ENCODE measurements at regions not wholly inside any gene's neighbourhood (a gene's known extent, or its start where the extent isn't known, plus 50 kb on each side); places are given as distances from the start of the nearest gene placed in this dataset.
"Not testable (repeated sequence)": the region's sequence is repeated elsewhere in the genome, so short reads cannot be mapped to it uniquely, and the experiment has no call there.

DNA sequence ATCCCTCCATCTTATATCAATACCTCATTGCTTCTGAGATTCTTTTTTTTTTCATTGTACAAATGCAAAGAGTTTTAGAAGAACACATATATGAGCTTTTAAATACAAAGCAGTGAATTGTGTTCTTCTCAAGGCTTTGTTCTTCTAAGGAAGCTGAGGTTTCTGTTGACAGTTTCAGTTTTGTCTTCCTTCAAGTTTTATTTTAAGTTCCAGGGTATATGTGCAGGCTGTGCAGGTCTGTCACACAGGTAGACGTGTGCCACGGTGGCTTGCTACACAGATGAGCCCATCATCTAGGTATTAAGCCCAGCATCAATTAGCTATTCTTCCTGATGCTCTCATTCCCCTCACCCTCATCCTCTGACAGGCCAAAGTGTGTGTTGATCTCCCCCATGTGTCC is 201.2 kb upstream of the DIPK2B start:
- POLR2A ChIA-PET, result no interaction called here
- TF ChIP-seq, protein P1, sequence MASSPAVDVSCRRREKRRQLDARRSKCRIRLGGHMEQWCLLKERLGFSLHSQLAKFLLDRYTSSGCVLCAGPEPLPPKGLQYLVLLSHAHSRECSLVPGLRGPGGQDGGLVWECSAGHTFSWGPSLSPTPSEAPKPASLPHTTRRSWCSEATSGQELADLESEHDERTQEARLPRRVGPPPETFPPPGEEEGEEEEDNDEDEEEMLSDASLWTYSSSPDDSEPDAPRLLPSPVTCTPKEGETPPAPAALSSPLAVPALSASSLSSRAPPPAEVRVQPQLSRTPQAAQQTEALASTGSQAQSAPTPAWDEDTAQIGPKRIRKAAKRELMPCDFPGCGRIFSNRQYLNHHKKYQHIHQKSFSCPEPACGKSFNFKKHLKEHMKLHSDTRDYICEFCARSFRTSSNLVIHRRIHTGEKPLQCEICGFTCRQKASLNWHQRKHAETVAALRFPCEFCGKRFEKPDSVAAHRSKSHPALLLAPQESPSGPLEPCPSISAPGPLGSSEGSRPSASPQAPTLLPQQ (tag by site-specific recombination; IDR thresholded peaks at IDR 0.05), result no peak
- TF ChIP-seq SP2 (tag by site-specific recombination; IDR thresholded peaks at IDR 0.05) (no peak), ZNF426 (tag by site-specific recombination; IDR thresholded peaks at IDR 0.05) (no peak), ZNF112 (tag by site-specific recombination; IDR thresholded peaks at IDR 0.05) (no peak), ZBTB7A (tag by site-specific recombination; IDR thresholded peaks at IDR 0.05; ENCODE audit: low read depth) (no peak)
- Histone ChIP-seq H3K27ac (ENCODE audit: extremely low read depth, low read depth, low read length) (no peak overlapping the region), H3K4me3 (ENCODE audit: low read depth, low read length) (no peak overlapping the region), H3K36me3 (ENCODE audit: control insufficient read depth in 2 of 2, insufficient read depth in 1 of 2, low read length in 2 of 2) (no peaks in the 10 kb centered on the region), H3K4me1 (ENCODE audit: control insufficient read depth, insufficient read depth, low read length) (no peaks in the 10 kb centered on the region), H3K9me3 (ENCODE audit: control insufficient read depth, insufficient read depth, low read depth, low read length) (no peaks in the 10 kb centered on the region)
- CTCF ChIA-PET, result no interaction called here

DNA sequence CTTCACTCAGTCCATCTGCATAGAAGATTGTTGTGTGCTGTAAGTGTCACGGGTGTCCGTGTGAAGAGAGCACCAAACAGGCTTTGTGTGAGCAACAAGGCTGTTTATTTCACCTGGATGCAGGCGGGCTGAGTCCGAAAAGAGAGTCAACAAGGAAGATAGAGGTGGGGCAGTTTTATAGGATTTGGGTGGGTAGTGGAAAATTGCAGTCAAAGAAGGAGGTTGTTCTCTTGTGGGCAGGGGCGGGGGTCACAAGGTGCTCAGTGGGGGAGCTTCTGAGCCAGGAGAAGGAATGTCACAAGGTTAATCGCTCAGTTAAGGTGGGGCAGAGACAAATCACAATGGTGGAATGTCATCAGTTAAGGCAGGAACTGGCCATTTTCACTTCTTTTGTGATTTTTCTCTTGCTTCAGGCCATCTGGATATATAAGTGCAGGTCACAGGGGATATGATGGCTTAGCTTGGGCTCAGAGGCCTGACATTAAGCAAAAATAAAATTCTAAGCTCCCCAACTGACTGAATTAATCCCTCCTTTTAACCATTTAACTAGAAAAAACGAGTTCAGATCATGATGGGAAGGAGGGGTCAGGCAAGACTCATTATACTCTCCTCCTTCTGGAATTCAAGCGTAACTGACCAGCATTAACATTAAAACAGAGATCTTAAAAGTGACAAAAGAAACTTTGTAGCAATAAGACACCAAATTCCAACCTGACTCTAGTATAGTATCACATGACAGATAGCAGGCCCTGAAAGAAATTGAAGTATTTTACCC is 200.5 kb upstream of the DIPK2B start:
- H3K27ac ChIP-seq (ENCODE audit: extremely low read depth, low read depth, low read length); H3K4me3 ChIP-seq (ENCODE audit: low read depth, low read length); H3K9me3 ChIP-seq (ENCODE audit: control insufficient read depth, insufficient read depth, low read depth, low read length); H3K4me1 ChIP-seq (ENCODE audit: control insufficient read depth, insufficient read depth, low read length); H3K36me3 ChIP-seq (ENCODE audit: control insufficient read depth in 2 of 2, insufficient read depth in 1 of 2, low read length in 2 of 2); POLR2A ChIA-PET; CTCF ChIA-PET: not testable (repeated sequence)

DNA sequence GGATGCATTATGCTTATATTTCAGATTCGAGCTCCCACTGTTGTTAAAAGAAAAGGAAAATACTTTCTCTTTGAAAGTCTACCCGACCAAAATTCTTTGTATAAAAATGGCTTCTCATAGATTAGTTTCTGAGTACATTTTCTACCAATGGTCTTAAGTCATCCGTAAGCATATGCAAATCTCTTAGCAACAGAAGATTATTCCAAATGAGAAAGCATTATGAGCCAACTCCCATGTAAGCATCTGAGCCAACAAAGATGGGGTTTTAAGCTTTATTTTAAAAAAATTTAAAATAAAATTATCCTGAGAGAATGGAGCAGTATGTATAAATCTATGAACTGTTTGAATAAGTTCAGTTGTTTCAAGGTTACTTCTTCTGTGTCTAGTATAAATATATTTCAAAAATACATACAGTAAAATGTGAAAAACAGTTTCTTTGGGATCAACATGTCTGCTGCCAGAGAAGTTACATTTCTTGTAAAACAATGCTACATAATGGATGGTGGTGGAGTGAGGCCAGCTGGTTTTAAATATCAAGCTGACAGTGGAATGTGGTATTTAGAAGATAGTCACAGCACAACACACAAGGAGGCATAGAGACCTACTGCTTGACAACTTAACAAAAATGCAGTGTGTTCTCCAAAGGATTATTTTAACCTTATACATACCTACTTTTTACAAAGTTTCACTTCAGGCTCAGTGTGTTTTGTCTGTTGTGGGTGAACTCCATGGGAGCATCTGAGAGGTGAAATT is 199.5 kb upstream of the DIPK2B start:
- Histone ChIP-seq H3K27ac (ENCODE audit: extremely low read depth, low read depth, low read length) (no peak overlapping the region), H3K9me3 (ENCODE audit: control insufficient read depth, insufficient read depth, low read depth, low read length) (no peaks in the 10 kb centered on the region), H3K4me1 (ENCODE audit: control insufficient read depth, insufficient read depth, low read length) (no peaks in the 10 kb centered on the region), H3K36me3 (ENCODE audit: control insufficient read depth in 2 of 2, insufficient read depth in 1 of 2, low read length in 2 of 2) (no peaks in the 10 kb centered on the region), H3K4me3 (ENCODE audit: low read depth, low read length) (no peak overlapping the region)
- no peak for TF ChIP-seq ZNF501 (tag by site-specific recombination; IDR thresholded peaks at IDR 0.05)
- no peak for TF ChIP-seq OSR2 (tag by site-specific recombination; IDR thresholded peaks at IDR 0.05)
- CTCF ChIA-PET, result interaction anchor here (0.5 kb wide), 1 partner anchor 144 kb away, joined by 3 read pairs; no protein-coding TSS in a partner anchor
- POLR2A ChIA-PET, result interaction anchor here (0.6 kb wide), 1 partner anchor 1183 kb away, joined by 5 read pairs; no protein-coding TSS in a partner anchor

DNA sequence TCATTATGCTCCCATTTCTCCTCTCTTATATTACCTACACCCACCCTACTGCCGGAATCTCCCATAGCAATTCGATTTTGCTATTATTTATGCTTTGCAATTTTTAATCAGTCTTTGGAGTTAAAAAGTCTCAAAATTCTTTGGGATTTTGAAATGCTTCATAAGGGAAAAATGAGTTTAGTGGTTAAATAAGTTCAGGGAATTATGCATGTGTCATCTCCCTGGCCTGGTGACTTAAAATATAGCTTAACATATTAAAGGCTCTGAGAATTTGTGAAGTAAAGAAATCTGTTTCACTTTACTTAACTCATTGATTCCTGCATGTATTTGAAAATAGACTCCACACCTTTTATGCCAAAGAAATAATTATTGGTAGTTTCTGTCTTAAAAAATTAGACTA is 185.1 kb upstream of the DIPK2B start:
- Histone ChIP-seq H3K36me3 (ENCODE audit: control insufficient read depth in 2 of 2, insufficient read depth in 1 of 2, low read length in 2 of 2) (no peaks in the 10 kb centered on the region), H3K4me1 (ENCODE audit: control insufficient read depth, insufficient read depth, low read length) (no peaks in the 10 kb centered on the region), H3K27ac (ENCODE audit: extremely low read depth, low read depth, low read length) (no peak overlapping the region), H3K9me3 (ENCODE audit: control insufficient read depth, insufficient read depth, low read depth, low read length) (0 out of 2 replicates have a peak, but pooled peaks cover 3% of the 10 kb centered on the region), H3K4me3 (ENCODE audit: low read depth, low read length) (no peak overlapping the region)
- ChIA-PET CTCF (no interaction called here), POLR2A (no interaction called here)
- TF ChIP-seq, protein P2, sequence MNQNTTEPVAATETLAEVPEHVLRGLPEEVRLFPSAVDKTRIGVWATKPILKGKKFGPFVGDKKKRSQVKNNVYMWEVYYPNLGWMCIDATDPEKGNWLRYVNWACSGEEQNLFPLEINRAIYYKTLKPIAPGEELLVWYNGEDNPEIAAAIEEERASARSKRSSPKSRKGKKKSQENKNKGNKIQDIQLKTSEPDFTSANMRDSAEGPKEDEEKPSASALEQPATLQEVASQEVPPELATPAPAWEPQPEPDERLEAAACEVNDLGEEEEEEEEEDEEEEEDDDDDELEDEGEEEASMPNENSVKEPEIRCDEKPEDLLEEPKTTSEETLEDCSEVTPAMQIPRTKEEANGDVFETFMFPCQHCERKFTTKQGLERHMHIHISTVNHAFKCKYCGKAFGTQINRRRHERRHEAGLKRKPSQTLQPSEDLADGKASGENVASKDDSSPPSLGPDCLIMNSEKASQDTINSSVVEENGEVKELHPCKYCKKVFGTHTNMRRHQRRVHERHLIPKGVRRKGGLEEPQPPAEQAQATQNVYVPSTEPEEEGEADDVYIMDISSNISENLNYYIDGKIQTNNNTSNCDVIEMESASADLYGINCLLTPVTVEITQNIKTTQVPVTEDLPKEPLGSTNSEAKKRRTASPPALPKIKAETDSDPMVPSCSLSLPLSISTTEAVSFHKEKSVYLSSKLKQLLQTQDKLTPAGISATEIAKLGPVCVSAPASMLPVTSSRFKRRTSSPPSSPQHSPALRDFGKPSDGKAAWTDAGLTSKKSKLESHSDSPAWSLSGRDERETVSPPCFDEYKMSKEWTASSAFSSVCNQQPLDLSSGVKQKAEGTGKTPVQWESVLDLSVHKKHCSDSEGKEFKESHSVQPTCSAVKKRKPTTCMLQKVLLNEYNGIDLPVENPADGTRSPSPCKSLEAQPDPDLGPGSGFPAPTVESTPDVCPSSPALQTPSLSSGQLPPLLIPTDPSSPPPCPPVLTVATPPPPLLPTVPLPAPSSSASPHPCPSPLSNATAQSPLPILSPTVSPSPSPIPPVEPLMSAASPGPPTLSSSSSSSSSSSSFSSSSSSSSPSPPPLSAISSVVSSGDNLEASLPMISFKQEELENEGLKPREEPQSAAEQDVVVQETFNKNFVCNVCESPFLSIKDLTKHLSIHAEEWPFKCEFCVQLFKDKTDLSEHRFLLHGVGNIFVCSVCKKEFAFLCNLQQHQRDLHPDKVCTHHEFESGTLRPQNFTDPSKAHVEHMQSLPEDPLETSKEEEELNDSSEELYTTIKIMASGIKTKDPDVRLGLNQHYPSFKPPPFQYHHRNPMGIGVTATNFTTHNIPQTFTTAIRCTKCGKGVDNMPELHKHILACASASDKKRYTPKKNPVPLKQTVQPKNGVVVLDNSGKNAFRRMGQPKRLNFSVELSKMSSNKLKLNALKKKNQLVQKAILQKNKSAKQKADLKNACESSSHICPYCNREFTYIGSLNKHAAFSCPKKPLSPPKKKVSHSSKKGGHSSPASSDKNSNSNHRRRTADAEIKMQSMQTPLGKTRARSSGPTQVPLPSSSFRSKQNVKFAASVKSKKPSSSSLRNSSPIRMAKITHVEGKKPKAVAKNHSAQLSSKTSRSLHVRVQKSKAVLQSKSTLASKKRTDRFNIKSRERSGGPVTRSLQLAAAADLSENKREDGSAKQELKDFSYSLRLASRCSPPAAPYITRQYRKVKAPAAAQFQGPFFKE (tag by site-specific recombination; IDR thresholded peaks at IDR 0.05; ENCODE audit: borderline replicate concordance), result no peak
- TF ChIP-seq ZFHX2 (tag by site-specific recombination; conservative IDR thresholded peaks at IDR 0.05) (no peak), ZNF670 (tag by site-specific recombination; IDR thresholded peaks at IDR 0.05; ENCODE audit: low read depth) (no peak), ZNF501 (tag by site-specific recombination; IDR thresholded peaks at IDR 0.05) (no peak), ZNF514 (tag by site-specific recombination; IDR thresholded peaks at IDR 0.05) (no peak), TCF7L2 (IDR thresholded peaks at IDR 0.05; ENCODE audit: borderline replicate concordance, low read depth, low read length) (no peak), ZNF777 (tag by site-specific recombination; IDR thresholded peaks at IDR 0.05; ENCODE audit: borderline replicate concordance) (no peak), ZNF530 (tag by site-specific recombination; IDR thresholded peaks at IDR 0.05; ENCODE audit: low read depth) (no peak)
- TF ChIP-seq, protein P3, sequence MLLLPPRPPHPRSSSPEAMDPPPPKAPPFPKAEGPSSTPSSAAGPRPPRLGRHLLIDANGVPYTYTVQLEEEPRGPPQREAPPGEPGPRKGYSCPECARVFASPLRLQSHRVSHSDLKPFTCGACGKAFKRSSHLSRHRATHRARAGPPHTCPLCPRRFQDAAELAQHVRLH (tag by site-specific recombination; IDR thresholded peaks at IDR 0.05), result no peak
- TF ChIP-seq, protein P4, sequence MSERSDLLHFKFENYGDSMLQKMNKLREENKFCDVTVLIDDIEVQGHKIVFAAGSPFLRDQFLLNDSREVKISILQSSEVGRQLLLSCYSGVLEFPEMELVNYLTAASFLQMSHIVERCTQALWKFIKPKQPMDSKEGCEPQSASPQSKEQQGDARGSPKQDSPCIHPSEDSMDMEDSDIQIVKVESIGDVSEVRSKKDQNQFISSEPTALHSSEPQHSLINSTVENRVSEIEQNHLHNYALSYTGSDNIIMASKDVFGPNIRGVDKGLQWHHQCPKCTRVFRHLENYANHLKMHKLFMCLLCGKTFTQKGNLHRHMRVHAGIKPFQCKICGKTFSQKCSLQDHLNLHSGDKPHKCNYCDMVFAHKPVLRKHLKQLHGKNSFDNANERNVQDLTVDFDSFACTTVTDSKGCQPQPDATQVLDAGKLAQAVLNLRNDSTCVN (tag by site-specific recombination; optimal IDR thresholded peaks at IDR 0.05), result no peak

Measured in HEK293 (cell line).